Inflammatory macrophage (primary cell): ENCODE measurements at regions not wholly inside any gene's neighbourhood (a gene's known extent, or its start where the extent isn't known, plus 50 kb on each side); places are given as distances from the start of the nearest gene placed in this dataset.
"Not testable (repeated sequence)": the region's sequence is repeated elsewhere in the genome, so short reads cannot be mapped to it uniquely, and the experiment has no call there.

Experiments
- DNase-seq, 2 donors: peaks; one replicate each; pipeline ENCODE4 v3.0.0-alpha.2; 2020 to 2022

DNA sequence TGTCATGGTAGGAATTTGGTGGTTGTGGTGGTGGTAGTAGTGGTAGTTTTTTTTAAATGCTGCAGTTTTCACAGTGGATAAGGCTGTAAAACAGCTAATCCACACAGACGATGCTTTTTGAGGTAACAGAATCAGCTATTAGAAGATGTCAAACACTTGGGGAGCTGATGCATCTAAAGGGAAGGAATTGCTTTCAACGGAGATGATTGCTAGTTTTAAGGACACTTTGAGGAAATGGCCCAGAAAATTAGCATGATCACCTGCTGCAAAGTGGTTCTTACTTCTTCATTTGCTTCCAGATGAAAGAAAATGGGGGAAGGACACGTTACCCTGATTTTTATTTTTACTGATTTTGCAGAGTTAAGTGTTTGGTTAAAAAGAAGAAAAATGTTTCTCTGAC lies 178.2 kb upstream of the ATP10B start:
- no peak for DNase-seq

DNA sequence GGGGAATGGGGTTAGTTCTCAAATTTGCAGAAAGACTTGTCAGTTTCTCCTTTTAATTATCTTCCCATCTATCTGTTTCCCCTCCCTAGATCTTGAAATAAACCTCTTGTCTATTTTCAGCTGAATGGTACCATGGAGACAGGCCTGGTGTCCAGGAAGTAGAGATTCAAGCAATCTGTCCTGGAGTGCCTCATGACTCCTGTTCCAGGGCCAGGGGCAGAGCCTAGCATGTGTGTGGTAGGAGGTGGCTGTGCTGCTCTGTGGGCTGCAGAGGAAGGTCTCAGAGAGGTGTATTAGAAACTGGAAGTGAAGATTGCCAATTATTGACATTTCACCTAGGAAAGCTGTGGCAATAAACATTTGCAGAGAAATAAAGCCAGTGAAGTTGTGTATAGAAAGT lies 175.8 kb upstream of the ATP10B start:
- DNase-seq: no peak

DNA sequence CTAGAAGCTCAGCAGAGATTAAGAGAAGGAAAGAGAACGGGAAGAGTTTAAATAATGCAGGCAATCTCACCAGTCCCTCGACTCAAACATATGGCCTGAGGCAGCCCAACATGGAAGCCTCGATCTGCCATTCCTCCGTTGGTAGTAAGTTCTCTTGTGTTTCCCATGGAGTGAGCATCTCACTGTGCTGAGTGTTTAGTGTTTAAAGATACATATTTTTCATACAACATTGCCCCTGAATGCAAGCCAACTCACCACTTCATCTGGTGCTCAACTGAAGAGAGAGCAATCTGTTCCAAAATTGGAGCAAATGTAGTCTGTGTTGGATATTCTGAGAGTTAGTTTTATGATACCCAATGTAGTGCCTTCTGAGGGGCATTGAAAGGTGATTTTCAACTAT lies 171.5 kb upstream of the ATP10B start:
- no peak for DNase-seq

DNA sequence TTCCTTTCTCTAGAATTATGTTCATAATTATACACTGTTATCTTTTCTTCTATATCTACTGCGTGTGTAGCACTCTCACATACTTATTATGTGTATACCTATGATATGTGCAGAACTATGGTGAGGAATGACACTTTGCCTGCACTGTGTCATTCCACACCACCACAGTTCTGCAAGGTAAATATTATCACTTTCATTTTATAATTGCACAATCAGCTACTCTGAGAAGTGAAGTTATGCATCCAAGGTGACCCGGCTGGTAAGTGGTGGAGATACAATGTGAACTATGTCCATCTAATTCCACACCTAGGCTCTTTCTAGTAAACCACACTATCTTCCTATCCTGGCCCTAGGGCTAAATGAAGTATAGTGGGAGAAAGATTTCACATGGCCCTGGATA lies 170.1 kb upstream of the ATP10B start:
- DNase-seq: no peak

DNA sequence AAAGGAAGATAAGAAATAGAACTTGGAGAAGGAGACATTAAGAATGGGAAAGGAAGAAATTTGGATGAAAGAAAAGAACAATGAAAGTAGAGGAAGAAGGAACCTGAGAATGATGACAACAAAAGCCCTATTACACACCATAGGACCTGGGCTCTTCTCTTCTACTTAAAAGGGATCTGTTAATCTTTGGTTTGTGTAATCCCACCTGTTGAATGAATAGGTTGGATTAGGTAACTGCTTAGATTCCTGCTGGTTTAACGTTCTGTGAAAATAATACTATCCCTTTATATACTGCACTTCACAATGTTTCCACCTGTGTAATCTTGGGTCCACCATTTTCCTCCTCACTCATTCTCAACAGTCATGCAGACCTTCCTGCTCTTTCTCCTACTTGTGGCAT lies 157.8 kb upstream of the ATP10B start:
- DNase-seq: no peak

DNA sequence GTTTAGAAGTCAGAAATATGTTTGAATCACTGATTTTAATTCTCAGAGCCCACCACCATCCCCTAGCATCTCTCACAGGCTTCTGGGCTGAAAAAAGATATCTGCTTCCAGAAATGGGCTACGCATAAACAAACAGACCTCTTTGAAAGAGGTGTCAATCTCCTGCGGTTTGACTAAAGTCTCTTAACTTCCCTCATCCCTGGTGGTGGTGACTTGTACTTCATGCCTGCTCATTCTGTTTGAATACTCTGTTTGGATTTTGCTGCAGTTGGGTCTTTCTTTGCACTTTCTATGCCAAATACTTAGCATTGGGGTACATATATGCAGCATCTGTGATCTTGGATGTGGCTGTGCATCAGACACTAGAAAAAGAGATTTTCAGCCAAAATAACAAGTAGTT lies 157.2 kb upstream of the ATP10B start:
- no peak for DNase-seq

DNA sequence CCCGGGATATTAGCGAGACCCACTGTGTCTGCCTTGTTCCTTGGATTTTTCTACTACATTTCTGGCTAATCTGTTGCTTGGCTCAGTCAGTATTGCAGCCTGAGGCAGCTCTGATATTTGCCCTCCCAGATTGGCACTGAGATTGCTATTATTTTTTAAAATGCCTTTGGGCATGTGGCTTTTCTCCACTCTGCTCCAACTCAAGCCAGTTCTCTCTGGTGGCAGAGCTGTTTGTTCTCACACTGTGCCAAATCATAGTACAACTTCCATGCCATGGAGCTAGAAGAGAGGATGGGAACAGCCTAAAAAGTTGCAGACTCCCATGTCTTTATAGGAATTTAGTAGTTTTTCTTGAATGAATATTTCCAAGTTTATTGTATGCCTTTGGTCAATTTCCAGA lies 155.9 kb upstream of the ATP10B start:
- no peak for DNase-seq

DNA sequence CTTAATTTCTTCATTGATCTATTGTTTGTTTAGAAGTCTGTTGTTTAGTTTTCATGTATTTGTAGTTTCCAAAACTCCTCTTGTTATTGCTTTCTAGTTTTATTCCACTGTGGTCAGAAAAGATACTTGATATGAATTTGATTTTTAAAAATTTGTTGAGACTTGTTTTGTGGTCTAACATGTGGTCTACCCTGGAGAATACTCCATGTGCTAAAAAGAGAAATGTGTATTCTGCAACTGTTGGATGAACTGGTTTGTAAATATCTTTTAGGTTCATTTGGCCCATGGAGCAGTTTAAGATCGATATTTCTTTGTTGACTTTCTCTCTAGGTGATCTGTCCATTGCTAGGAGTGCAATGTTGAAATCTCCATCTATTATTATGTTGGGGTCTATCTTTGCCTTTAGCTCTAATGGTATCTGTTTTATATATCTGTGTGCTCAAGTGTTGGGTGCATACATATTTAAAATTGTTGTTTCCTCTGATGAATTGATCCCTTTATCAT lies 150.6 kb upstream of the ATP10B start:
- DNase-seq: no peak

DNA sequence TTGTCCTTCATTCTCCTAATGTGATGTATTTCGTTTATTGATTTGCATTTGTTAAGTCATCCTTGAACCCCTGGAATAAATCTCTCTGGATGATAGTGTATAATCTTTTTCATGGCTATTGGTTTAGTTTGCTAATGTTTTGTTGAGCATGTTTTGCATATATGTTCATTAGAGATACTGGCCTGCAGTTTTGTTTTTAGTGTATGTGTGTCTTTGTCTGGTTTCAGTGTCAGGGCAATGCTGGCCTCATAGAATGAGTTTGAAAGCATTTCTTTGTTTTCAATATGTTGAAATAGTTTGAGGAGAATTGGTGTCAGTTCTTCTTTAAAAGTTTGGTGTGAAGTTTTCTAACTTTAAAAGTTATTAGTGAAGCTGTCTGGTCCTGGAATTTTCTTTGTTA lies 149.6 kb upstream of the ATP10B start:
- DNase-seq: no peak

DNA sequence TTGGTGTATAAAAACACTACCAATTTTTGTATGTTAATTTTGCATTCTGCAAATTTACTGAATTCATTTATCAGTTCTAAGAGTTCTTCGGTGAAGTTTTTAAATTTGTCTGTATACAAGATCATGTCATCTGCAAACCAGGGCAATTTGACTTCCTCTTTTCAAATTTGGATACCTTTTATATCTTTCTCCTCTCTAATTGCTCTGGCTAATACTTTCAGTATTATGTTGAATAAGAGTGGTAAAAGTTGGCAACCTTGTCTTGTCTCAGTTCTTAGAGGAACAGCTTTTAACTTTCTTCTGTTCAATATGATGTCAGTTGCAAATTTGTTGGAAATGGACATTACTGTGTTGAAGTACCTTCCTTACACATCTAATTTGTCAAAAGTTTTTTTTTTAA lies 149.1 kb upstream of the ATP10B start:
- not testable (repeated sequence) for DNase-seq

DNA sequence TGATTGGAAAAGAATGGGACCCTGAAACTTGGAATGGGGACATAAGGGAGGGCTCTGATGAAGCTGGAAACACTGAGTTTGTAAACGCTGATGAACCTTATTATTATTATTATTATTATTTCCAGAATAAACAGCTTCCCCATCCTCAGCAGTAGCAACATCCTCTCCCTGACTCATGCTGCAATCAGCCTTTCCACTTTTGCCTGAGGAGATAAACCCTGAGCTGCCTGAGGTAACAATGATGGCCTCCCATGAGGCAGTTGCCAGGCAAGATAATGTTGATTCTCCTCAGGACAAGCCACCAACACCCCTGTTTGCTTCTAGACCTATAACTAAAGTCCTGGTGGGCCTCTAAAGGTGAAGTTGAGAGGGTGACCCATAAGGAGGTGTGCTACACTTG lies 139.2 kb upstream of the ATP10B start:
- DNase-seq: no peak

DNA sequence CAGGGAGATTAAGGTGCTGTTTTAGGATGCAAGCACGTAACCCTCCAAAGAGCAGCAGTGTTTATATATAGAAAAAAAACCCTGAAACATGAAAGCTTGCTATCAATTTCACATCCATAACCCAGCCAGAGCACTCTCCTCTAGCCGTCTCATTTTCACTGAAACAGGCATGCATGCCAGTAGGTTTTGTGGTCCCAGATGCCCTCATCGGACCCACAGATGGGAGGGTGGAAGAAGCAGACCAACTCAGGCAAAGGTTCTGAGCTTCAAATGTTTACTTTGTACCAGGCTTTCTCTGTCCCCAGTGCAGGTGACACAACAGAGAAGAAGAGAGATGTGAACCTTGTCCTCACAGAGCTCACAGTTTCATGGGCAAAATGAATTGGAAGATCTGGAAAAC lies 127.4 kb upstream of the ATP10B start:
- no peak for DNase-seq

DNA sequence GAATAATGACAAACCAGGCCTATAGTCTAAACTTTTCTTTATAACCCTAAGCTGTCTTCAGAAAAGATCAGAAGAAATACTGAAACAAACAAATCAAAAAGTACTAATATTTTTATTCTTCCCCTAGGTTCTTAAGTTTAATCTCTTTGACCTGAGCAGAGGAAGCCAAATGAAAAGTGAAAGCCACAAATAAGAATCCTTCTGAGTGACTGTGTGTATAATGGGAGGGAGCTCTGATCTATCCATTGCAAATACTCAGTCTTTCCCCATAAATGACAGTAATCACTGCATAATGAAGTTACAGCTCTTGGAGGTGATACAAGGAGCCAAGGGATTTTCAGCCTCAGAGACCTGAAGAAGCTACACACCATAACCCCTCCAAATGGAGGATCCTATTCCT lies 126.9 kb upstream of the ATP10B start:
- DNase-seq: no peak

DNA sequence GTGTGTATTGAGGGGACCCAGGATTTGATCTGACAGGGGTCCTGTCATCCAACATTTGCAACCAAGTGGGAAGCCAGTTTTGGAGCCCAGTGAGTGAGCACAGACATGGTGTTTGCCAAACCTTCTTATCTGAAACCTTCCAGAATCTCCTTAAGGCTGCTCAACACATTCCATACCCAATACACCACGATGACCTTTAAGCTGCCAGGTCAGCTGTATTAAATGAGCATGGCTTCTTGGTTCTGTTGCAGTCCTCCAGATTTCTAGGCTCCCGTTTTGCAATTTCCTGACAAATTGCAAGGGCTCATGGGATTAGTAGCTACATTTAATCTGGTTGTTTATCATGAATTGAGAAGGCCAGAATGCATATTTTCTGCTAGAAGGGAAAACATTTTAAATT lies 124.2 kb upstream of the ATP10B start:
- DNase-seq: no peak

DNA sequence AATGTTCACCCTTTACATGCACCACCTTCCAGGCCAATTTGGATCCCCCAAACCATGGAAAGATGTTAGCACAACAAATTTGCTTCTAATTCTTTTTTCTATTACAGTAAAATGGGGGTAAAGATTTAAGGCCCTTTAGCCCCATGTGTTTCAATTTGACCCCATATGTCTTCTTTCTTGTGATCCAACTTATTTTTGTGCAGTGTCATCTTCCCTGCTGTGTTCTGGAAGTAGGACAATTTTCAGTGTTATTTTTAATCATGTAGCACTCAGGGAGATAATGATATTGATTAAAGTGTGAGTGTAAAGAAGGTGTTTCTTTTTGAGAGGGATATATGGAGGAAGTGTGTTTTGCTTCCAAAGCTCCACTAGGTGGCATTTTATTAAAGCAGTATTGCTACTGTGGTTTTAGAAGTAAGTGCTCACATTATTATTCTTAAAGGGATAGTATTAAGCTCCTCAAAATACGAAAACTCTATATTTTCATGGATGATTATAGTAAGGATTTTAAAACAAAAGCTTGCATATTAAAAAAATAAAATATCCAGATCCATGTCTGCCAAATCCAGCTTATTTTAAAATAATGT lies 118.7 kb upstream of the ATP10B start:
- peak in 1 of 2 donors; percentile 12 for DNase-seq

DNA sequence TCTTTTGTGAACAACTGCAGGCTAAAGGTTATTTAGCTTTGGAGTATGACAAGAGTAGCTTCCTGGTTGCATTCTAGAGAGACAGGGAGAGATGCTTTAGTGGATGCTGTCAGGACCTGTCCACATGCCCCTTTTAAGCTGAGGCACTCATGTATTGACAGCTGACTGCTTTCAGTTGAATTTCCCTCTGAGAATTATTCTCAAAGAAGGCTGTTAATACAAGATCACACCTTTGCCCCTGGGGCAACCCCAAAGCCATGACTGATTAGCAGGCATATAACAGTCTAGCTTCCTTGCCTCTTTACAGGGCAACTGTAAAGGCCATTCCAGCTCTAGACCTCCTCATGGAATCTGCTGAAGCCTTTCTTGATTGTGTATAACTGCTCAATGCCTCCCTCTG lies 117.6 kb upstream of the ATP10B start:
- no peak for DNase-seq

DNA sequence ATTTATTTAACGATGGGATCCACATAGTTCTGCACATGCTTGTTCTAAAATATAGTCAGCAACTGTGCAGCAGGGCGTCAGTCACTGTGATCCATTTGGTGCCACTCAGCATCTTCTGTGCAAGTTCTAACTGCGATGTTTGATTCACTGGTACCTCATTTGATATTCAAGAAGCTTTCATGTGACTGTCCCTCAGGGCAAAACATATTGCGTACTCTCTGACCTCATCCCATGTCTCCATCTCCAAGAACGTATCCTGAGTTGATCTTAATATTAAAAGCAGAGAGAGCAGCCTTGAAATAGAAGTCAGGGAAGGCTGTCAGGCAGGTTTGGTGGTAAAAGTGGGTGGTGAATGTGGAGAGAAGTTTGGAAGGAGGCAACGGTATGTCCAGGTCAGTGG lies 116.5 kb upstream of the ATP10B start:
- DNase-seq: no peak

DNA sequence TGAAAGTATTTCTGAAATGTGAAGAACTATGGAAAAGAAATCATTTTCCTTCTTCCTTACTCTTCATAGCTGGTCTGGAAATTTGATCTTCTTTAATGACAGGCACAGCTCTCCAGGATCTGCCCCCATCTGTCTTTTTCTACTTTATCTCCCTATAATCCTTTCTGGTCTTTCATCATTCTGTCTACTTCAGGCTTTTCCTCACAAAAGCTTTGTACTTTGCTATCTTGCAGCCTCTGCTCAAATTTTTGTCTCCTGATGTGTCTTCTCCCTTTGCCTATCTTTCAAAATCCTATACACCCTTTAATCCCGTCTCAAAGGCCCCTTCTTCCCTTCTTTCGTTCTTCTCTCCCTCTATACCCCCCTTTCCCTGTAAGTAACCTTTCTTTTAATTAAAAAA lies 114.9 kb upstream of the ATP10B start:
- DNase-seq: no peak

DNA sequence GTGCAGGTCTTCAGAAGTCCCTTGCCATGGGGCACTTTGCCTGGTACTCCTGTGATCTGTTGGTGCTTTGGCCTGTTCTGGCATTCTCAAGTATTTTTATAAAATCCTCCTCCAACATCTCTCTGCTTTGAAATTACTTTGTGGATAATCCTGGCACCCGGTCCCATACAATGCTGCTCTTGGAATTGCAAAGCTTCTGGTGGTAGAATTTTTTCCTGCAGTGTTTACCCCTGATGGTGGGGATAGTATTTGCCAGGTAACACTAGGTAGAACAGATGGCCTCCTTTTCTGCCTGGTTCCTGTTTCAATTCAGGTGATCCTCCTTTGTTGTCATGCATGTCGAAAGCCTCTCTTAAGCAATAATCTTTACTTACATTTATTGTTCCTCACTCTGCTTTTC lies 109.8 kb upstream of the ATP10B start:
- DNase-seq: no peak

DNA sequence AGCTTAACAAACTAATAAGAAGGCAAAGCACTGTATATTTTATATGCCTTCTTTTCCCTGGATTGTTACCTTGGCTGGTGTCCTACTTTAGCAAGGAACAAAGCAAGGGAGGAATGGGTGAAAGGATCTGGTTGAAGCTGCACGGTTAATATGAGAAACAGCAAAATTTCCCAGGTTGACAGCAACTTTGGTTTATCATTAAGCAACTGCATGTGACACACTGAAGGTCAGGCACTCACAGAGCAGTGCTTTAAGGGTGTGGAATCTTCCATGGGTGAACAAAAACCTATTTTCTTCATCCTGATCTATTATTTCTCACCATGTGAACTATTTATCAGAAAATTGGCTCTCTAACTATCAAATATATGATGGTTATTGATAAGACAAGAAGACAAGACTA lies 109.0 kb upstream of the ATP10B start:
- no peak for DNase-seq

DNA sequence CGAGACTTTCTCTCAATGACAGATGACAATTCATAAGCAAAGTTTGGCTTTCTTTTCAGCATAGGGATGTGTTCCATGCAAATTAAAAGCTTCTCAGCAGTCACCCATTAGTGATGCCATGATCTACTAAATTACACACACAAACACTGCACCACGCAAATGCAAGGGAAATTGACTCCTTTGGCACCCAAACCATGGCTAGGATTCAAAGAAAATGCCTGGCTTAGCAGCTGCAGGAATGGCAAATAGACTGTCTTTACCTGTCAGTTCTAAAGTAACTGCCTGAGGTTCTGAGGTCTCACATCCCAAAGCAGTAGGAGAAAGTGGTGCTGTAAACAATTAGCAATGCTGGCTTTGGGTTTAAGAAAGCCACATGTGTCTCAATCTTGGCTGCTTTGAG lies 108.6 kb upstream of the ATP10B start:
- DNase-seq: no peak

DNA sequence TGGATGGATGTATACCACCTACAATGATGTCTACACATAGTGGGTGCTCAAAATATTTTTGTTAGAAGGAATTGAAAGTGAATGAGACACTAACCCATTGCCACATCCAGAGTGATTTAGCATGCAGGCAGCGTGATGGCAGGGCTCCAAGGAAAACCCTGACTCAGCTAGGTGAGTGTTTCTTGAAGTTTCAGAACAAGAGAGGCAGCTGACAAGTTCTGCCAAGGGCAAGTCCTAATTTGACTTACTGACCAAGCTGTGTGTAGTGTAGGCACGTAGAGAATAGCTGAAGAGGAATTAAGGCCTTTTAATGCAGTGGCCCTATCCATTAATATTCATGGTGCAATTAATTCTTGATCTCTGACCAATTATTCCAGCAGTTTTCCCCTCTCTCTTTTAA lies 107.8 kb upstream of the ATP10B start:
- DNase-seq: no peak

DNA sequence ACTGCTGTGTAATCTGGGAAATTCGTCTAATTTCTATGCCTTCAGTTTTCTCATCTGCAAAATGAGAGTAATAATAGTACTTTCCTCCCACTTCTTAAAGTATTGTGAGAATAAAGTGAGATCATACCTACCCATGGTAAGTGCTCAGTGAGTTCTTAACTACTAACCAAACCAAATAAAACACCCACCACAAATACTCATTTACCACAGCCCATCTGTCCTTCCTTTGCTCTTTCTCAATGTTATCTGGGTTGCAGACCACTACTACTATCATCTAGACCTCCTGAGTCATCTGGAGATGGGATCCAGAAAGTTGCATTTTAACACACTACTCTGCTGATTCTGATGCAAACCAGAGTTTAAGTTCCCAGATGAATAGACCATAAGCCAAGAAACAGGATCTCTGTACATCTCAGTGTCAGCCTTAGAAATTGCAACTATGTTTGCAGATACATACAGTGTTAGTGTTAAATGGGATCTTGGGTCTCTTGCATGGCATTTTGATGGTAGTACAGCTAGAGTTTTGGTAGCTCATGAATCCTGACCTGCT lies 105.4 kb upstream of the ATP10B start:
- no peak for DNase-seq

DNA sequence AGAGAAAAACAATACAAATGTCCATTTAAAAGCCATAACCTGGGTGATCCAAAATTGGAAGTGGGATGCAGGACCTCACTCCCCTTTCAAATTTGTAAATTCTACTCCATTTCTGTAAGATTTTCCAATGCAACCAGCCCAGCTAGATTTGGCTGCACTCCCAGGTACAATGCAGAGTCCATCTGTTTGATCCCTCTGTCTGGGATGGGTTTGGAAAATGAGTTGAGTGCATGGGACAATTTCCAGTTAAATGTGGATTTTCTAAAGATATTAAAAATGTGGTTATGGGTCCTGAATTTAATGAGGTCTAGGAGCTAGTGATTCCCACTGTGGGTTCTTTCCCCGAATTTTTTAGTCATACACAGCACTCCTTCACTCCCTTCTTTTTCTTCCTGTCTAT lies 104.0 kb upstream of the ATP10B start:
- DNase-seq: no peak

DNA sequence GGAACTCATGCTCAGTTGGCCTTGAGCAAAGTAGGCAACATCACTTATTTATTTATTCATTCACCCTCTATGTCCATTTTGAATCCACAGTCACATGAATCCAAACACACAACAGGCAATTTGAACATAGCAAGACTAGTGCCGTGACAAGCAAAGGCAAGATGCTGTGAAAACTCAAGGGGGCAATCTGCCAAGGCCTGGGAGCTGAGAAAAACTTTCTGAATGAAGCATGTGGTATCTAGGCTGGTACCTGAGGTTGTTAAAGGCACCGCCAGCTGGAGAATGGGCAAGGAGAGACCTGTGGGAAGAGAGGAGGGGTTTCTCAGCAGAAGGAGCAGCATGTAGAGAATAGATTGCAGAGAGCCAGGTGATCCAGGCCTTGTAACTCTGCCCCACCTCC lies 98.3 kb upstream of the ATP10B start:
- no peak for DNase-seq
